ENCODE measurements at regions not wholly inside any gene's neighbourhood (a gene's known extent, or its start where the extent isn't known, plus 50 kb on each side); places are given as distances from the start of the nearest gene placed in this dataset.

DNA sequence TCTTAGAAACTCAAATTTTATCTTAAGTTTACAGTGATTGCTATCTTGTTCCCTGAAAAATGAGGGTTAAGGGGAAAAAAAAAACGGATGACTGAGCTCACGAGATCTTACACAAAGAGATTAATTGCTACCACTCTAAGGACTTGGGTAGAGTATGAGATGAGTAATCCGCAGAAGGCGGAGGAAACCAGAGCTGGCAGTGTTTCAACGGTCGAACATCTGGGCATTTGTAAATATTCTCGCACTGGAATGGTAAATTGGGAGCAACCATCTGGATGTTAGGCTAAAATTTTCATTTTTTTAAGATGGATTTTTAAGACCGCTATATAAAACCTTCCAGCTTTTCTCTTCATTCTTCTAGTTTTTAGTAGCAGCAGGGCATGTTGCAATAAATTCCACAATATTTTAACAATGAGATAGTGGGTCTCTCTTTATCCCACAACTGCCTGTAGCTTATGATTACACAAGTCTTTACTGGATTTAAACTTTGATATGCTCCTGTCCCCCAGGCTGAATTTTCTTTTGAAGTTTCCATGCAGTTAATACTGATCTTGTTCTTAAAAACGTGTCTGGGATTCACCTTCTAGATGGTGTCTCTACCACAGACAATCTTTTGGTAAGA is 1324.1 kb downstream of the AACS start:
- TF ChIP-seq, protein P1, sequence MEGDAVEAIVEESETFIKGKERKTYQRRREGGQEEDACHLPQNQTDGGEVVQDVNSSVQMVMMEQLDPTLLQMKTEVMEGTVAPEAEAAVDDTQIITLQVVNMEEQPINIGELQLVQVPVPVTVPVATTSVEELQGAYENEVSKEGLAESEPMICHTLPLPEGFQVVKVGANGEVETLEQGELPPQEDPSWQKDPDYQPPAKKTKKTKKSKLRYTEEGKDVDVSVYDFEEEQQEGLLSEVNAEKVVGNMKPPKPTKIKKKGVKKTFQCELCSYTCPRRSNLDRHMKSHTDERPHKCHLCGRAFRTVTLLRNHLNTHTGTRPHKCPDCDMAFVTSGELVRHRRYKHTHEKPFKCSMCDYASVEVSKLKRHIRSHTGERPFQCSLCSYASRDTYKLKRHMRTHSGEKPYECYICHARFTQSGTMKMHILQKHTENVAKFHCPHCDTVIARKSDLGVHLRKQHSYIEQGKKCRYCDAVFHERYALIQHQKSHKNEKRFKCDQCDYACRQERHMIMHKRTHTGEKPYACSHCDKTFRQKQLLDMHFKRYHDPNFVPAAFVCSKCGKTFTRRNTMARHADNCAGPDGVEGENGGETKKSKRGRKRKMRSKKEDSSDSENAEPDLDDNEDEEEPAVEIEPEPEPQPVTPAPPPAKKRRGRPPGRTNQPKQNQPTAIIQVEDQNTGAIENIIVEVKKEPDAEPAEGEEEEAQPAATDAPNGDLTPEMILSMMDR (IDR thresholded peaks at IDR 0.05) = no peak
- no peak overlapping the region for H3K27ac ChIP-seq
- no peak overlapping the region for H3K4me3 ChIP-seq
- no peak for DNase-seq (ENCODE audit: low spot score)

DNA sequence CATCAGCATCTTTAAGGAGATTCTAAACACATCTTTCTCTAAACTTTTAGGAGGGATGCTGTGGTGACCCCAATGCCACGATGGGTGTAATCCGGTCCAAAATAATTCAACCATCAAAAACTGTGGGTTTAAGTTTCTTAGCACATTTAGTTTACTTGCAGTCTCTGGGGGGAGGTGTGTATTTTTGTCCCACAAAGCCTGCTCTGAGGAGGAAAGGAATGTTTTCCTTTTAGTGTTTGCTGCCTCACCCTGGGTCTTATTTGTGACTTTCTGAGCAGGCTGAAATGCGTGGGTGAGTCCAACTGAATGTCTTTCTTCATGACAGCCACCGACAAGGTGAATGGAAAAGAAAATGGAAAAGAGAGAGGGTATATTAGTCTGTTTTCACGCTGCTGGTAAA is 1324.7 kb downstream of the AACS start:
- TF ChIP-seq, protein P1 (IDR thresholded peaks at IDR 0.05) = no peak
- DNase-seq (ENCODE audit: low spot score) = no peak
- Histone ChIP-seq H3K4me3 (no peak overlapping the region), H3K27ac (no peak overlapping the region)

DNA sequence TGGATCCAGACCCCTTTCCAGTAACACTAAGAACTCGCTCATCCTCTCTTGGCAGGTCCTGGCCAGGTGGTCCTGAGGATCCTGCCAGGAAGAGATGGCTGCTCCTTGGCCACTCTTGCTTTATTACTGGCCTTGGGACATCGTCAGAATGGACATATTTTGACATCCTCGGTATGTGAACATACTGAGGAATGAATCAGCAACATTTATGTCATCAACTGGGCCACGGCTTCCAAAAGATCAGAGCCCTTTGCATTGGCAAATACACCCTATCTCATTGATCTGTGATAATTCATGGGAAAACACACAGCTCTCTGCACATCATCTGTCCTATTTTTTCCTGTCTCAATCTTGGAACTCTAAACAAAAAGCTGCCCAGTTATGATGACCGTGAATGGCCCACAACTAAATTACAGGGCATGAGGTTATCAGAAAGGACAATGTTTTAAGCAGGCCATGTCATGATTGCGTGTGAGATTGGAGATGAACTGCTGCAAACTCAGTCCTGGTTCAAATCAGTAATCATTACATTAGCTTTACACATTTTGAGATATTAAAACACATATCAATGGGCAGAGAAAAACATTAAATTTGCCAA is 1325.8 kb downstream of the AACS start:
- H3K4me3 ChIP-seq = no peak overlapping the region
- H3K27ac ChIP-seq = no peak overlapping the region
- TF ChIP-seq, protein P1 (IDR thresholded peaks at IDR 0.05) = no peak
- no peak for DNase-seq (ENCODE audit: low spot score)

DNA sequence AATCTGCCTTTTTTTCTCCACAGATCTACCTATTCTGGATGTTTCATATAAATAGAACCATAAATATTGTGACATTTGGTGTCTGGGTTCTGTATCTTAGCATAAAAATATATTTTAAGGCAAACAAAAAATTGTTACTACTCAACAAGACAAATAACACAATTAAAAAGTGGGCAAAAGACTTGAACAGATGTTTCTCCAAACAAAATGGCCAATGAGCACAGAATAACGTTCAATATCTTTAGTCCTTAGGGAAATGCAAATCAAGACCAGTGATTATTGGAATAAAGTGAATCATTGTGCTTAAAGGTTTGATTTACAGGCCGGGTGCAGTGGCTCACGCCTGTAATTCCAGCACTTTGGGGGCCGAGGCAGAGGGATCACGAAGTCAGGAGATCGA is 1331.3 kb downstream of the AACS start:
- Histone ChIP-seq H3K4me3 (no peak overlapping the region), H3K27ac (no peak overlapping the region)
- TF ChIP-seq, protein P1 (IDR thresholded peaks at IDR 0.05) = no peak
- no peak for DNase-seq (ENCODE audit: low spot score)

DNA sequence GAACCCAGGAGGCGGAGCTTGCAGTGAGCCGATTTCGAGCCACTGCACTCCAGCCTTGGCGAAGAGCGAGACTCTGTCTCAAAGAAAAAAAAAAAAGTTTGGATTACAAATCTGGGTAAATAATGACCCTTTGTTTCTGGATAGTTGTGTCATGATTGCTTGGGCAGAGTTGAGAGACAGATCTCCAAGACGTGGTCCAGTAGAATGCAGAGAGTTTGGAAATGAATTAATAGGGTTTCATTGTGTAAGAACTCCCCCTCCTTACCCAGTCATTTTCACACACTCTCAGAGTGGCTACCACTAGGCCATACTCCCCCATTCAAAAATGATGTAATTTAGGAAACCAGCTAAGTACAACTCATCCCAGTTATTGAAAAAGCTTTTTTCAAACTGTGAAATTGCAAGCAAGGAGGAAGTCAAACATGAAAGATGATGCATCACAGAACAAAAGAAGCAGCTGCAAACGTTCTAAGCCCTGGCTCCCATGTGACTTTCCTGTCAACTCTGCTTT is 1331.9 kb downstream of the AACS start:
- H3K27ac ChIP-seq = no peak overlapping the region
- no peak for DNase-seq (ENCODE audit: low spot score)
- TF ChIP-seq, protein P1 (IDR thresholded peaks at IDR 0.05) = no peak

DNA sequence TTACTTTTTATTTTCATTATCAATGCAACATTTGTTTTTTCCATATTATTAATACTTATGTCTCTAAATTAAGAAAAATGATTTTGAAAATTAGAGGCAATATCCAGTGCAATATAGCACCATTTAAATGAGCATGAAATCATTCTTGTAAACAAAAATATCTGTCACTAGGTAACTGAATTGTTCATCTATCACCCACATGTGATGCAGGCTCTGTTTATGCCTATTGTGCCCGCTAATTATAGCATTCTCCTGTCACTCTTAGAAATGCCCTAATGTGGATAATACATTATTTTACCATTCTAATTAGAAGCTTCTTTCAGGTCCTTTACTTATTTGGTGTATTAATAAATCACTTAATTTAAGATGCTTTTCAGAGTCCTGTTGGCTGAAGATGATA is 1332.4 kb downstream of the AACS start:
- no peak overlapping the region for H3K27ac ChIP-seq
- no peak overlapping the region for H3K4me3 ChIP-seq
- no peak for DNase-seq (ENCODE audit: low spot score)
- TF ChIP-seq, protein P1 (IDR thresholded peaks at IDR 0.05) = no peak

More for the DNA sequence above, 1331.9 kb downstream of the AACS start:
- H3K4me3 ChIP-seq = no peak overlapping the region

DNA sequence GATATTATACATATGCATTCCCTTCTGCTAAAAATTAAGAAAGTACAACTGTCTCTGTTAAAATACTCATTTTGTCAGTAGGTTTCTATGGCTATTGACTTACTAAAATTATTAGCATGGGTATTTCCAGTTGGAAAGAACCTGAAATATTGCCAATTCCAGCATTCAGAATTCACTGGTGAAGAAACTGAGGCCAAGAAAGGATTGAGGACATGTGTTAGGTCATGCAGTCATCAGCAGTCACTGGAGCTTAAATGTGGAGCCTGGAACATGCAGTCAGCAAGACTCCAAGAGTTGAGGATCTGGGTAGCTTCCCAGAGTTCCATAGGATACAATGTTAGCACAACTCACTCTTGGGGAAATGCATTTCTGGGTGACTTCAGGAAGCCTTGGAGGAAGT is 1335.6 kb downstream of the AACS start:
- TF ChIP-seq, protein P1 (IDR thresholded peaks at IDR 0.05) = no peak
- H3K4me3 ChIP-seq = no peak overlapping the region
- no peak overlapping the region for H3K27ac ChIP-seq
- DNase-seq (ENCODE audit: low spot score) = no peak

All from coronary artery (tissue), 2 donors.